IMR-90 (cell line): ENCODE measurements at regions not wholly inside any gene's neighbourhood (a gene's known extent, or its start where the extent isn't known, plus 50 kb on each side); places are given as distances from the start of the nearest gene placed in this dataset.

Source experiments
- ATAC-seq: fragments of 200-7000 bp; cut with Tn5 transposase; 2 replicates; pipeline ENCODE4 v1.9.1; 2020; ENCODE audit warnings: low read depth, mild to moderate bottlenecking, moderate library complexity
- BruUV-seq: library from RNA; stranded (reverse); fragments of 400-500 nt; replicated peaks from 2 replicates; lab custom pipeline; 2021; lab: Mats Ljungman, UMichigan
- CTCF ChIA-PET: fragments of 300-600 bp; formaldehyde crosslinking; extraction: SDS; loops from one replicate; lab custom pipeline; 2021; ENCODE audit warnings: antibody characterized with exemption; lab: Yijun Ruan, JAX
- POLR2A ChIA-PET: fragments of 300-600 bp; sonication (Branson Sonifier 250); formaldehyde crosslinking; loops from one replicate; lab custom pipeline; 2022; ENCODE audit warnings: antibody characterized with exemption; ENCODE audit not compliant: unreplicated experiment; lab: Charles Lee
- DNase-seq: peaks from one replicate; pipeline ENCODE4 v3.0.0; 2013
- H2AFZ ChIP-seq: replicated peaks from 2 replicates; pipeline ENCODE3; 2013; ENCODE audit warnings: low read length, mild to moderate bottlenecking; ENCODE audit not compliant: poor library complexity
- H2AK5ac ChIP-seq: 2 replicates; pipeline ENCODE4 v1.6.1; 2013; ENCODE audit warnings: low read depth, low read length, inconsistent platforms
- H2AK9ac ChIP-seq: replicated peaks from 2 replicates; pipeline ENCODE3; 2013; ENCODE audit warnings: mild to moderate bottlenecking, low read depth, low read length, moderate library complexity; ENCODE audit not compliant: poor library complexity
- H2BK120ac ChIP-seq: 2 replicates; pipeline ENCODE4 v1.6.1; 2013; ENCODE audit warnings: low read depth, low read length, inconsistent platforms
- H2BK15ac ChIP-seq: 3 replicates; pipeline ENCODE4 v1.6.1; 2013; ENCODE audit warnings: low read depth, low read length, inconsistent platforms
- H2BK20ac ChIP-seq: 2 replicates; pipeline ENCODE4 v1.6.1; 2013; ENCODE audit warnings: low read depth, mild to moderate bottlenecking, inconsistent platforms, low read length, moderate library complexity
- H2BK5ac ChIP-seq: 2 replicates; pipeline ENCODE4 v1.6.1; 2013; ENCODE audit warnings: mild to moderate bottlenecking, low read depth, low read length, inconsistent platforms; ENCODE audit not compliant: poor library complexity, severe bottlenecking
- H3K14ac ChIP-seq: replicated peaks from 2 replicates; pipeline ENCODE4 v1.6.1; 2013; ENCODE audit warnings: low read depth, low read length, inconsistent platforms
- H3K18ac ChIP-seq: 2 replicates; pipeline ENCODE4 v1.6.1; 2013; ENCODE audit warnings: low read depth, low read length, control low read depth
- H3K23ac ChIP-seq: 2 replicates; pipeline ENCODE4 v1.6.1; 2013; ENCODE audit warnings: low read depth, low read length, inconsistent platforms
- H3K27ac ChIP-seq: 2 replicates; pipeline ENCODE4 v1.5.1; 2013; ENCODE audit warnings: mild to moderate bottlenecking, control low read depth, low read length; ENCODE audit not compliant: insufficient read depth
- H3K27me3 ChIP-seq: 2 replicates; pipeline ENCODE4 v1.6.1; 2013; ENCODE audit warnings: low read length; ENCODE audit not compliant: control insufficient read depth, insufficient read depth
- H3K36me3 ChIP-seq: 2 replicates; pipeline ENCODE4 v1.6.1; 2013; ENCODE audit warnings: low read length, mixed read lengths; ENCODE audit not compliant: control insufficient read depth, insufficient read depth
- H3K4ac ChIP-seq: 2 replicates; pipeline ENCODE4 v1.6.1; 2013; ENCODE audit warnings: low read depth, low read length, inconsistent platforms
- H3K4me1 ChIP-seq: 2 replicates; pipeline ENCODE4 v1.6.1; 2013; ENCODE audit warnings: low read length, mixed read lengths; ENCODE audit not compliant: control insufficient read depth, insufficient read depth
- H3K4me2 ChIP-seq: 2 replicates; pipeline ENCODE4 v1.6.1; 2013; ENCODE audit warnings: low read depth, mild to moderate bottlenecking, control low read depth, low read length, moderate library complexity
- H3K4me3 ChIP-seq: 2 replicates; pipeline ENCODE4 v1.5.1; 2013; ENCODE audit warnings: low read depth, mild to moderate bottlenecking, control low read depth, low read length, moderate library complexity; ENCODE audit not compliant: insufficient read depth
- H3K56ac ChIP-seq: 2 replicates; pipeline ENCODE4 v1.6.1; 2013; ENCODE audit warnings: low read length, inconsistent platforms; ENCODE audit not compliant: insufficient read depth; ENCODE audit errors: extremely low read depth
- H3K79me1 ChIP-seq, 2 experiments: 2 replicates each; pipeline ENCODE4 v1.6.1; 2013; ENCODE audit warnings: low read length in 2 of 2, inconsistent platforms in 1 of 2, low read depth in 1 of 2
- H3K9ac ChIP-seq: 2 replicates; pipeline ENCODE4 v1.6.1; 2013; ENCODE audit warnings: low read depth, low read length, control low read depth
- H3K9me1 ChIP-seq: 2 replicates; pipeline ENCODE4 v1.6.1; 2013; ENCODE audit warnings: low read length, inconsistent platforms; ENCODE audit not compliant: insufficient read depth
- H3K9me3 ChIP-seq: 2 replicates; pipeline ENCODE4 v1.6.1; 2013; ENCODE audit warnings: low read length; ENCODE audit not compliant: control insufficient read depth, insufficient read depth
- H4K20me1 ChIP-seq: 2 replicates; pipeline ENCODE4 v1.6.1; 2013; ENCODE audit warnings: low read length, inconsistent platforms; ENCODE audit not compliant: insufficient read depth
- H4K5ac ChIP-seq: 2 replicates; pipeline ENCODE4 v1.6.1; 2013; ENCODE audit warnings: mild to moderate bottlenecking, low read depth, low read length, control low read depth
- H4K8ac ChIP-seq, 2 experiments: 2 replicates each; pipeline ENCODE4 v1.6.1; 2013; ENCODE audit warnings: low read depth in 2 of 2, low read length in 2 of 2, control low read depth in 1 of 2, inconsistent platforms in 1 of 2
- H4K91ac ChIP-seq: 2 replicates; pipeline ENCODE4 v1.6.1; 2013; ENCODE audit warnings: low read depth, low read length, inconsistent platforms; ENCODE audit not compliant: insufficient read depth
- BHLHE40 ChIP-seq: fragments of 150-350 bp; IDR thresholded peaks from 2 replicates; pipeline ENCODE4 v1.6.1; 2016; ENCODE audit warnings: mild to moderate bottlenecking, low read depth, low read length
- CEBPB ChIP-seq: IDR thresholded peaks from 2 replicates; pipeline ENCODE4 v1.6.1; 2012; ENCODE audit warnings: low read depth, low read length, improper control_type of control experiment
- CHD1 ChIP-seq: IDR thresholded peaks from 2 replicates; pipeline ENCODE4 v1.6.1; 2012; ENCODE audit warnings: low read depth, low read length, improper control_type of control experiment
- FOS ChIP-seq: fragments of 150-350 bp; IDR thresholded peaks from 2 replicates; pipeline ENCODE4 v1.6.1; 2016; ENCODE audit warnings: low read depth, low read length
- MAFK ChIP-seq: IDR thresholded peaks from 2 replicates; pipeline ENCODE4 v1.6.1; 2012; ENCODE audit warnings: low read depth, low read length, improper control_type of control experiment
- MAZ ChIP-seq: IDR thresholded peaks from 2 replicates; pipeline ENCODE4 v1.6.1; 2012; ENCODE audit warnings: low read depth, mild to moderate bottlenecking, low read length, improper control_type of control experiment, moderate library complexity, borderline replicate concordance
- MXI1 ChIP-seq: IDR thresholded peaks from 2 replicates; pipeline ENCODE4 v1.6.1; 2012; ENCODE audit warnings: low read depth, mild to moderate bottlenecking, low read length, moderate library complexity, borderline replicate concordance
- POLR2A ChIP-seq: IDR thresholded peaks from 2 replicates; pipeline ENCODE4 v1.6.1; 2012; ENCODE audit warnings: mild to moderate bottlenecking, low read depth, low read length
- RAD21 ChIP-seq: IDR thresholded peaks from 2 replicates; pipeline ENCODE4 v1.6.1; 2012; ENCODE audit warnings: low read length, improper control_type of control experiment
- RCOR1 ChIP-seq: IDR thresholded peaks from 2 replicates; pipeline ENCODE4 v1.6.1; 2012; ENCODE audit warnings: mild to moderate bottlenecking, low read length, improper control_type of control experiment; ENCODE audit not compliant: insufficient replicate concordance
- SMC3 ChIP-seq: fragments of 150-350 bp; IDR thresholded peaks from 2 replicates; pipeline ENCODE4 v1.6.1; 2016; ENCODE audit warnings: low read depth, mild to moderate bottlenecking, antibody characterized with exemption, low read length, moderate library complexity
- WGBS, 2 experiments: methylation state at CpG; one replicate each; pipeline versions ENCODE4 v1.1.5 to v1.1.7; 2013; ENCODE audit warnings: missing lambda C conversion rate in 2 of 2; ENCODE audit not compliant: insufficient read length in 1 of 2; ENCODE audit errors: extremely low coverage in 2 of 2; 5-methylcytosine and 5-hydroxymethylcytosine counted together
- dilution Hi-C: fragments of 300-500 bp; cut with HindIII; formaldehyde crosslinking; loops from one replicate; pipeline ENCODE4 v1.14.3; 2018; ENCODE audit warnings: low sequenced_read_pairs; ENCODE audit not compliant: unreplicated experiment
- in situ Hi-C: fragments of 300-500 bp; cut with MboI; formaldehyde crosslinking; loops from 3 replicates; pipeline ENCODE4 v1.14.3; 2019; ENCODE audit warnings: low sequenced_read_pairs, inconsistent platforms, mixed read lengths
- intact Hi-C: fragments of 100-400 bp; cut with micrococcal nuclease; formaldehyde crosslinking; loops from 2 replicates; pipeline ENCODE4 v1.10.0; 2022
- TF ChIP-seq, protein P1 (sequence below): fragments of 150-350 bp; IDR thresholded peaks from 2 replicates; pipeline ENCODE4 v1.6.1; 2017; ENCODE audit warnings: mild to moderate bottlenecking, antibody characterized with exemption, low read length, low read depth
- TF ChIP-seq, protein P2 (sequence below): conservative IDR thresholded peaks from 2 replicates; pipeline ENCODE4 v1.5.1; 2012; ENCODE audit warnings: mild to moderate bottlenecking, low read depth, low read length, improper control_type of control experiment
- TF ChIP-seq, protein P3 (sequence below): fragments of 150-350 bp; IDR thresholded peaks from 2 replicates; pipeline ENCODE4 v1.6.1; 2016; ENCODE audit warnings: low read depth, mild to moderate bottlenecking, low read length, moderate library complexity, borderline replicate concordance

DNA sequence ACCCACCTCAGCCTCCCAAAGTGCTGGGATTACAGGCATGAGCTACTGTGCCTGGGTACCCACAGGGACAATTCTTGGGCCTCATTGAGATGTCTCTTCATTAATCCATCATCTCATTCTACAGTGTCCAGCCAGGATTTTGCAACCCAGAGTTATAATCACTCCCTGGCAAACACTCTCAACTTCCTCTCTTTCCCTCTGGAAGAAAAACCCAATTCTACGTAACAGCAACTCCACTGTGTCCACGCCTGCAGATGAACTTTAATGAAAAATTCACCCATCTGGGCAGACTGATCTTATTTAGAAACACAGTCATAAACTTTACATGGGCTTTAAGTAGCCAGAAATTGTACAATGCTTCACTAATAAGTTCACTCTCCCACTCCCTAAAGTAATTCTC is 90.1 kb upstream of the ABCC4 start:
- ATAC-seq, result no peak
- Histone ChIP-seq H2BK5ac (no peak overlapping the region), H3K36me3 (no peaks in the 10 kb centered on the region), H3K9ac (no peak overlapping the region), H3K4ac (no peak overlapping the region), H4K20me1 (no peaks in the 10 kb centered on the region), H3K27me3 (peaks cover 22% of the 10 kb centered on the region), H2AFZ (no peak overlapping the region), H2AK5ac (no peak overlapping the region), H3K14ac (no peak overlapping the region), H2BK120ac (no peak overlapping the region), H4K91ac (no peak overlapping the region), H3K4me3 (no peak overlapping the region), H2BK20ac (no peak overlapping the region), H3K9me1 (no peaks in the 10 kb centered on the region), H4K8ac (no peak overlapping the region), H4K5ac (no peak overlapping the region), H3K4me1 (no peaks in the 10 kb centered on the region; the same call in 1 of the 2 replicates), H3K27ac (no peak overlapping the region), H3K18ac (no peak overlapping the region), H2BK15ac (no peak overlapping the region), H3K56ac (no peak overlapping the region), H3K23ac (no peak overlapping the region), H3K79me1 (no peaks in the 10 kb centered on the region), H3K9me3 (no peaks in the 10 kb centered on the region), H3K4me2 (no peak overlapping the region), H2AK9ac (no peak overlapping the region)
- no TSS peak for BruUV-seq
- dilution Hi-C loops (no loop called here), in situ Hi-C loops (no loop called here), intact Hi-C loops (no loop called here)
- CTCF ChIA-PET, result no interaction called here
- 64% methylated on average over 2 of the region's 2 CpGs; no CpG with 5 or more reads in 1 of the 2 experiments for WGBS, 2 experiments
- POLR2A ChIA-PET, result no interaction called here
- DNase-seq, result no peak
- TF ChIP-seq, protein P1, sequence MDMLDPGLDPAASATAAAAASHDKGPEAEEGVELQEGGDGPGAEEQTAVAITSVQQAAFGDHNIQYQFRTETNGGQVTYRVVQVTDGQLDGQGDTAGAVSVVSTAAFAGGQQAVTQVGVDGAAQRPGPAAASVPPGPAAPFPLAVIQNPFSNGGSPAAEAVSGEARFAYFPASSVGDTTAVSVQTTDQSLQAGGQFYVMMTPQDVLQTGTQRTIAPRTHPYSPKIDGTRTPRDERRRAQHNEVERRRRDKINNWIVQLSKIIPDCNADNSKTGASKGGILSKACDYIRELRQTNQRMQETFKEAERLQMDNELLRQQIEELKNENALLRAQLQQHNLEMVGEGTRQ, result no peak
- no peak for TF ChIP-seq CEBPB
- no peak for TF ChIP-seq SMC3
- no peak for TF ChIP-seq CHD1
- no peak for TF ChIP-seq MAZ
- no peak for TF ChIP-seq RAD21
- TF ChIP-seq RCOR1, result no peak
- TF ChIP-seq FOS, result no peak
- TF ChIP-seq, protein P2, sequence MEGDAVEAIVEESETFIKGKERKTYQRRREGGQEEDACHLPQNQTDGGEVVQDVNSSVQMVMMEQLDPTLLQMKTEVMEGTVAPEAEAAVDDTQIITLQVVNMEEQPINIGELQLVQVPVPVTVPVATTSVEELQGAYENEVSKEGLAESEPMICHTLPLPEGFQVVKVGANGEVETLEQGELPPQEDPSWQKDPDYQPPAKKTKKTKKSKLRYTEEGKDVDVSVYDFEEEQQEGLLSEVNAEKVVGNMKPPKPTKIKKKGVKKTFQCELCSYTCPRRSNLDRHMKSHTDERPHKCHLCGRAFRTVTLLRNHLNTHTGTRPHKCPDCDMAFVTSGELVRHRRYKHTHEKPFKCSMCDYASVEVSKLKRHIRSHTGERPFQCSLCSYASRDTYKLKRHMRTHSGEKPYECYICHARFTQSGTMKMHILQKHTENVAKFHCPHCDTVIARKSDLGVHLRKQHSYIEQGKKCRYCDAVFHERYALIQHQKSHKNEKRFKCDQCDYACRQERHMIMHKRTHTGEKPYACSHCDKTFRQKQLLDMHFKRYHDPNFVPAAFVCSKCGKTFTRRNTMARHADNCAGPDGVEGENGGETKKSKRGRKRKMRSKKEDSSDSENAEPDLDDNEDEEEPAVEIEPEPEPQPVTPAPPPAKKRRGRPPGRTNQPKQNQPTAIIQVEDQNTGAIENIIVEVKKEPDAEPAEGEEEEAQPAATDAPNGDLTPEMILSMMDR, result no peak
- no peak for TF ChIP-seq MXI1
- TF ChIP-seq BHLHE40, result no peak
- TF ChIP-seq, protein P3, sequence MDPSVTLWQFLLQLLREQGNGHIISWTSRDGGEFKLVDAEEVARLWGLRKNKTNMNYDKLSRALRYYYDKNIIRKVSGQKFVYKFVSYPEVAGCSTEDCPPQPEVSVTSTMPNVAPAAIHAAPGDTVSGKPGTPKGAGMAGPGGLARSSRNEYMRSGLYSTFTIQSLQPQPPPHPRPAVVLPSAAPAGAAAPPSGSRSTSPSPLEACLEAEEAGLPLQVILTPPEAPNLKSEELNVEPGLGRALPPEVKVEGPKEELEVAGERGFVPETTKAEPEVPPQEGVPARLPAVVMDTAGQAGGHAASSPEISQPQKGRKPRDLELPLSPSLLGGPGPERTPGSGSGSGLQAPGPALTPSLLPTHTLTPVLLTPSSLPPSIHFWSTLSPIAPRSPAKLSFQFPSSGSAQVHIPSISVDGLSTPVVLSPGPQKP, result no peak
- no peak for TF ChIP-seq POLR2A
- TF ChIP-seq MAFK, result no peak
